Activated CD4-positive, alpha-beta T cell treated with anti-CD3 and anti-CD28 coated beads, Interleukin-10, Interleukin-2, amounts not matched to agents 100 ng/mL and 50 ng/mL, durations not matched to agents 16 hours and 8 hours (primary cell): ENCODE measurements at regions not wholly inside any gene's neighbourhood (a gene's known extent, or its start where the extent isn't known, plus 50 kb on each side); places are given as distances from the start of the nearest gene placed in this dataset.

ENCODE experiments used
- DNase-seq: peaks from one replicate; pipeline ENCODE4 v3.0.0-alpha.2; 2020

GRCh38 chr2:5530011-5530696 lies 162.0 kb upstream of the SOX11 start:
- no peak for DNase-seq

GRCh38 chr2:5535301-5535700 lies 156.9 kb upstream of the SOX11 start:
- DNase-seq = no peak

DNA sequence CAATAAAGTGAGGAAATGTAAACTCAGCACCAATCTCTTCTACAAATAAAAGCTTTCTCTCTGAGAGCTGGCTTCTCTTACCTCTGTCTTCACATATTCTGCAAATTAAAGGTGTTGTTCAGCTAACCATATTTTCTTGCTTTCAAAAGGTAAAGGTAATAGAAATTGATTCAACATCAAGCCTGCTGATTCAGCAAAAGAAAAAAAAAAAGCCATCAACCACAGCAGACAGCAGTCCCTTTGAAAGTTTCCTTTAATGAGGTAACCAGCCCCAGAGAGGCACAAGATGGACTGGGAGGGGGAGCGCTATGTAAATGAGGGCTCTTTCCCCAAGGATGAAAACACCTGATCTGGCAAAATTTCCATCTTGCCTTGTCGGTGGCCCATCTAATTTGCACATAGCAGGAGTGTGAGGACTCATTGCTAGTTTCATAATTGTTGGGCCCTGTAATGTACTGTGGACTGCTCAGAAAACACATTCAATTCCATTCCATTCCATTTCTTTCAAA lies 154.9 kb upstream of the SOX11 start:
- no peak for DNase-seq

DNA sequence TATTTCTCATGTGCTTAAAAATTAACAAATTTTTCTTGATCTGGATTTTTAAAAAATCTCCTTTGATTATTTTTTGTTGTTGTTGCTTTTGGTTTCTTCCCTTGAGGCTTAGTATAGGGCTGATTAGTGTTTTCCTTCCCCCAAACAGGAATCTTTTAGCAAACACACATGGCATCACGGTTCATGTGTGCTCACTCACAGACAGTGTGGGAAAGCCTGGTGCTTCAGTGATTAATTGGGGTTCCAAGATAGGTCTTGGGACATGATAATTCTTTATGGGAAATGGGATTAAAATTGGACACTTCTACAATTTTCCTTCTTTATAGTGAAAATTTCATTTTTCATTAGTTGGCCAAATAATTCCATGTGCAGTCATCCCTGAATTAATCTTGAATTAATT lies 153.9 kb upstream of the SOX11 start:
- DNase-seq = no peak

DNA sequence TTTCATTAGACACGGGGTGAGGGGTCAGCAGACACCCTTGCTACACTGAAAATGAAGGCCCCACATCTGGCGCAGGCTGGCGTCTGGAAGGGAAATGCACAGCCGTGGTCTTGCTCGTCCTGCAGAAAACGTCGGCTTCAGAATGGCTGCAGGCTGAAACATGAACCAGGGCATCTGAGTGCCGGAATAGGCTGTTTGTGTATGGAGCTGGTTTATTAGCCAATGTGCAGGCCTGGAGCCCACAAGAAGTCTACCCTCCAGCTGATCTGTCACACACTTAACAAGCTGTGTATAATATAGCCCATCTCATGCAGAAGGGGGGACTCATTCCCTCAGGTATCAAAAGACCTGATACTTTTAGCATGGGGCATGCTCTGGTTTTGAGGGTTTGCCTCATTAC lies 153.4 kb upstream of the SOX11 start:
- DNase-seq = no peak

DNA sequence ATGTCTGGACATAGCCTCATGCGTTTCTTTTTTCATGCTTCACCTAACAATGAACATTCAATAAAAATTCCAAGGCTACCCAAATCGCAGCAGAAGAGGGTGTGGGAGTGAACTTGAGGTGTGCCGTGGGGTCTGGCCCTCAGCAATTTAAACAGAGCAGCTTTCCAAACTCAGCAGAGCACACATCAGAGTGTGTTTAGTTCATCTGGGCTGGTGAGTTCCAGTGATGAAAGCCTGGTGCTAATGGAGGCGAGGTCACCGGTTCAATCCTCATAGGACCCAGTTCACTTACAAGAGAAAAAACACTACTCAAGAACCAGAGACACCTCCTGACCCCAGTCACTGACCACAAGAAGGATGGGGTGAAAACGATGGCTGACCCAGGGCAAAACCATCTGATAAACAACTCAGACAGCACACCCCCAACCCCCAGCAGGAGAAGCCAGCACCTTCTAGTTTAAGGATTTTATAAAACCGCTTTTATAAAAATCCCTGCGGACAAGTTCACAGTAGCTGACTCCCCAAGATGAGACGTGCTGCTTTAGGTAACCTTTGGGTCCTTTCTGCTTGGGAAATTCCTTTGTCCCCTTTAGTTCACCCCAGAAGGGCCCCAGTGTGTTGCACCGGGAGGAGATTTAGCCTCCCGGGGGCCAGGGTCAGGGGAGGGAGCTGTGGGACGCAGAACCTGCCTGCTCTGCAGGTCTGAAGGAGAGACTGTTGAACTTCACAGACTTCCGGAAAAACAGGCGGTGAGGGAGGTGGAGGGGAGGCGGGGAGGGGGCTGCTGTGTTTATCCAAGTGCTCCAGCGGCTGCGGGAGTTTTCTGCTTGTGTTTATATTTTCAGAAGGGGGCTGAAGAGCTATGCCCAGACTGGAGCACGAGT lies 152.7 kb upstream of the SOX11 start:
- no peak for DNase-seq

- DNase-seq = no peak
These were observed 151.3 kb upstream of the SOX11 start for GRCh38 chr2:5540856-5541255.

DNA sequence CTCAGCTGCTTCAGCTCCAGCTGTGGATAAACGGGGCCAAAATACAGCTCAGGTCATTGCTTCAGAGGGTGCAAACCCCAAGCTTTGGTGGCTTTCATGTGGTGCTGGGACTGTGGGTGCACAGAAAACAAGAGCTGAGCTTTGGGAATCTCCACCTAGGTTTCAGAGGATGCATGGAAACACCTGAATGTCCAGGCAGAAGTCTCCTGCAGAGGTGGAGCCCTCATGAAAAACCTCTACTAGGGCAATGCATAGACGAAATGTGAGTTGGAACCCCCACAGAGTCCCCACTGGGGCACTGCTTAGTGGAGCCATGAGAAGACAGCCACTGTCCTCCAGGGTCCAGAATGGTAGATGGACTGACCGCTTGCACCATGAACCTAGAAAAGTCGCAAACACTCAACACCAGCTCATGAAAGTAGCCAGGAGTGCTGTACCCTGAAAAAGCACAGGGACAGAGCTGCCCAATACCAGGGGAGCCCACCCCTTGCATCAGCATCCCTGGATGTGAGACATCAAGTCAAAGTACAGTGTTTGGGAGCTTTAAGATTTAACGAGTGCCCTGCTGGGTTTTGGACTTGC lies 147.9 kb upstream of the SOX11 start:
- no peak for DNase-seq

DNA sequence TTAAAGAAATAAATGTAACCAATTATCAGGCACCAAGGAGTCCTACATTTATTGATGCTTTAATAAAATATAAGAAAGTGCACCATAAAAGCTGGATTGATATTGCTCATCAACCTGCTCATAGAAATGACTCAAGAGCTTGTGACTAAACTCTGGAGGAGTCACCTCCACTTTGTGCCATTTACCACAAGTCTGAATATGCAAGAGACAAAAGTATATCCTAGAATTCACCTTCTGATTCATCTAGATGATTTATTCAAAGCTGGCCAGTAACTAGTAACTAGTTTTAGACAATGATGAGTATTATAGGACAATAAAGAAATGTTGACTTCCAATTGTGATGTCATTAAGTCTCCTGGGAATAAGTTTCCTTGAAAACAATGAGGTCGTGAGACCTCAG lies 146.0 kb upstream of the SOX11 start:
- peak; percentile 1 for DNase-seq

GRCh38 chr2:5548991-5549715 lies 143.0 kb upstream of the SOX11 start:
- no peak for DNase-seq

DNA sequence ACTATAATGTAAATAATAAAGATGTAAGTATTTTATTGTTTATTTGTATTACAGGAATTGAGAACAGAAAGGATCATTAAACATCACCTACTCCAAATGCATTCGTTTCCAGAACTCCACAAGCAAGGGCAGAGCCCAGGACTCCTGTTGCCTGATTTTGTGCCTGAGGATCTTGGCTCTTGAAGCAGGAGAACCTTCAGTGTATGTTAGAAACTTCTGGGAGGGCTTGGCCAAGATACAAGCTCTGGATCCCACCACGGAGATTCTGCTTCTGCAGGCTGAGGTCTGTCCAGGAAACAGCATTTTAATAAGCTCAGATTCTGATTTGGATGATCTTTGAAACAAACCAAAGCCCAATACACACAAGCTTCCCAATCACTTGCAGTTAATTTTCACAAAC lies 142.4 kb upstream of the SOX11 start:
- DNase-seq = no peak

- no peak for DNase-seq
These were observed 136.5 kb upstream of the SOX11 start for GRCh38 chr2:5555636-5556035.

DNA sequence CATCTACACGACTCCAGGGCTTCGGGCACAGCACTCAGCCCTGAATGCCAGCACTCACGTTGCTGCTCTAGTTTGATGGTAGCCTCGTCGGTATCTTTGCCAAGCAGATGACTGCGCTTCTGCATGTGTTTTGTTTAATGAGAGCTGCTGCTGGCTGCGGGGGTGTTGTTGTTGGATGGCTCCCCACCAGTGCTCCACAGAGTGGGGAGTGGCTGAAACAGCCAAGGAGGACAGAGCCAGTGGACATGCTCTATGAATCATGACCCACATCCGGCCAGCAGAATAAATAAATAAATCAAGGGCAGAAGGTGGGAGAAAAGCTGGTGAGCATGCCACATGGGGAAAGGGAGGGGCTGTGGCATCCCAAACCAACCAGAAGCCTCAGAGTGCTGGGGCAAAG lies 131.2 kb upstream of the SOX11 start:
- no peak for DNase-seq

DNA sequence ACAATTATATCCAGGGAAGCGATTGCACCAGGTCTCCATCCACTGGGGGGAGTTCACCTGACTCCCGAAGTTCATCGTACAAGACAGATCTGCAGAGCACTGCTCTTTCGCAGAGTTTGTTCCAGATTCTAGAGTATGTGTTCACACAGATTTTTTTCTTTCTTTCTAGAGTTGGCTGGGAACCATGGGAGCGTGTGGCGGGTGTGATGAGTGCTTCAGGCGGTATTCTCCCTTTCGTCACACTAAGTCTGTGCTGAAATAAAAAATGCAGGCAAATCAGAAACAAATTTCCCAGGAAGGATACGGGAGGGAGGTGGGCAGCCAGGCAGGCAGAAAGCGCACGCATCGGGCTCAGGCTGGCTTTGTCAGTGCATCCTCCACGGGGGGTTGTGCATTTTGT lies 129.8 kb upstream of the SOX11 start:
- DNase-seq = no peak

DNA sequence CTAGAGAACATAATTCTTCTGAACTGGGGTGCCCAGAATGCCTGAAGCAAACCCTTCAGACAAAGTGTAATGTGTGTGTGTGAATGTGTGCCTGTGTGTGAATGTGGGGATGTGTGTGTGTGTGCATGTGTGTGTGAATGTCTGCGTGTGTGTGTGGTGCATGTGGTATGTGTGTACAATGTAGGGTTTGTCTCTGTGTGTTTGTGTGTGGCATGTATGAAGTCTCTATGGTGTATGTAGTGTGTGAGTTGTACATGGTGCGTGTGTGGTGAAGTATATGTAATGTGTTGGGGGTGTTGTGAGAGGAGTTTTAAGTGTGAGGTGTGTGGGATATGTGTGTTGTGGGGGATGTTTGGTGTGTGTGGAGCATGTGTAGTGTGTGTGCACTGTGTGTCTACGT lies 129.3 kb upstream of the SOX11 start:
- no peak for DNase-seq

DNA sequence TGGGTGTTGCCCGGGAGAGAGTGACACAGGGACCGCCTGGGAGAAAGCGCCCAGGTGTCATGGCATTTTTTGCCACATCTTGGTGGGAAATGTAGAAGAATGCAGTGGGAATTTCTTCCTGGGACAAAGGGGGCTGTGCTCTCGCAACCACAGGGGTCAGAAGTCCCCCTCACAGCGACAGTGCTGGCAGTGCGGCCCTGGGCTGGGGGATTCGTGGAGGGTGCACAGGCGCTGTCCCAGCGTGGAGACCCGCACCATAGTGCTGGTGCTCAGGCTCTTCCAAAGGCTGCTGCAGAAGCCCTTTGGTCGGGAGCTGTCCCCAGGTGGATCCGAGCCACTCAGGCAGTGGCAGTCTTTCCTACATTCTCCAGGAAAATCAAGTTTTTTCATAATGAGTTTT lies 128.8 kb upstream of the SOX11 start:
- no peak for DNase-seq

- DNase-seq = no peak
These were observed 122.9 kb upstream of the SOX11 start for GRCh38 chr2:5569256-5569655.

GRCh38 chr2:5576015-5576414 lies 116.2 kb upstream of the SOX11 start:
- no peak for DNase-seq

- no peak for DNase-seq
These were observed 104.4 kb upstream of the SOX11 start for GRCh38 chr2:5587766-5588165.

DNA sequence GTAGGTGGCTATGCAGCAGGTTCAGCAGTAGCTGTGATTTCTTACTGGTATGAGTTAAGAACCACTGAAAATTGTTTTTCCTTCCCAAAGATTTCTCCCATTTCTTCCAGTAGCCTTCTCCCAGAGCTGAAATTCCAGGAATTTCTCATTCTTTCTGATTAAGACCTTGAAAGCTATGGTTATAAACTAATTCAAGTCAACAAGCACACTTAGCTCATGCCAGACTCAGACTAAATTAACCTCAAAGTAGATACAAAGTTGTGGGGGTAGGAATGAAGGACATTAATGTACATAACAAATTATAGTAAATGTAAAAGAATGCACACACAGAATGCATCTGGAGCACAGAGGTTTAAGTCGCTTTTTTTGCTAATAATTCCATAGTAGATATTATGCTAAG lies 103.6 kb upstream of the SOX11 start:
- DNase-seq = no peak

DNA sequence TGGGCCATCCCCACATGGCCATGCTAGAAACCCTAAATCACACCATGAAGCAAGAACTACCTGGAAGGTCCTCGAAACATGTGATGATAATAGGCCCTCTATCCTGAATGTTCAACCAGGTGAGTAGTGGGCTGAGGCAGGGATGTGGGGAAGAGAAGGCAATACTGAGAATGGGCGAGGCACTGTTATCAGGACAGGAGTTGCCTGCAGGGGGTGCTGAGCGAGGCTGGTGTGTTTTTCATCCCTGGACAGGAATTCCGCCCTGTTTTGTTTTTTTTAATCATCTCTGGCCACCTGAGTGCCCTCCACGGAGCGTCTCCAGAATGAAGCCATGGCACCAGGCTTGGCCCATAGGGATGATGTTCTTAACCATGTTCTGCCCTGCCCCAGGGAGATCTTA lies 103.0 kb upstream of the SOX11 start:
- DNase-seq = no peak

GRCh38 chr2:5590886-5591285 lies 101.3 kb upstream of the SOX11 start:
- no peak for DNase-seq

- no peak for DNase-seq
These were observed 99.3 kb upstream of the SOX11 start for GRCh38 chr2:5592916-5593315.
